Neural progenitor cell (in vitro differentiated cells): ENCODE measurements at regions not wholly inside any gene's neighbourhood (a gene's known extent, or its start where the extent isn't known, plus 50 kb on each side); places are given as distances from the start of the nearest gene placed in this dataset.

Source experiments
- EZH2 ChIP-seq: fragments of 200-600 bp; sonication (generic); IDR thresholded peaks from 2 replicates; pipeline ENCODE4 v1.6.1; 2017; ENCODE audit warnings: antibody characterized with exemption, mild to moderate bottlenecking, moderate library complexity
- TF ChIP-seq, protein P1 (sequence below): fragments of 200-600 bp; sonication (generic); IDR thresholded peaks from 2 replicates; pipeline ENCODE4 v1.5.1; 2017; ENCODE audit warnings: antibody characterized with exemption, mild to moderate bottlenecking

GRCh38 chr21:35373998-35374397, 324.9 kb upstream of the RUNX1 start:
- TF ChIP-seq, protein P1, sequence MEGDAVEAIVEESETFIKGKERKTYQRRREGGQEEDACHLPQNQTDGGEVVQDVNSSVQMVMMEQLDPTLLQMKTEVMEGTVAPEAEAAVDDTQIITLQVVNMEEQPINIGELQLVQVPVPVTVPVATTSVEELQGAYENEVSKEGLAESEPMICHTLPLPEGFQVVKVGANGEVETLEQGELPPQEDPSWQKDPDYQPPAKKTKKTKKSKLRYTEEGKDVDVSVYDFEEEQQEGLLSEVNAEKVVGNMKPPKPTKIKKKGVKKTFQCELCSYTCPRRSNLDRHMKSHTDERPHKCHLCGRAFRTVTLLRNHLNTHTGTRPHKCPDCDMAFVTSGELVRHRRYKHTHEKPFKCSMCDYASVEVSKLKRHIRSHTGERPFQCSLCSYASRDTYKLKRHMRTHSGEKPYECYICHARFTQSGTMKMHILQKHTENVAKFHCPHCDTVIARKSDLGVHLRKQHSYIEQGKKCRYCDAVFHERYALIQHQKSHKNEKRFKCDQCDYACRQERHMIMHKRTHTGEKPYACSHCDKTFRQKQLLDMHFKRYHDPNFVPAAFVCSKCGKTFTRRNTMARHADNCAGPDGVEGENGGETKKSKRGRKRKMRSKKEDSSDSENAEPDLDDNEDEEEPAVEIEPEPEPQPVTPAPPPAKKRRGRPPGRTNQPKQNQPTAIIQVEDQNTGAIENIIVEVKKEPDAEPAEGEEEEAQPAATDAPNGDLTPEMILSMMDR = no peak
- TF ChIP-seq EZH2 = no peak
